DMS79 treated with DMSO at 0.1 percent for 48 hours (cell line): ENCODE measurements at regions not wholly inside any gene's neighbourhood (a gene's known extent, or its start where the extent isn't known, plus 50 kb on each side); places are given as distances from the start of the nearest gene placed in this dataset.
"Not testable (repeated sequence)": the region's sequence is repeated elsewhere in the genome, so short reads cannot be mapped to it uniquely, and the experiment has no call there.

ENCODE experiments used
- DNase-seq: peaks from one replicate; lab custom pipeline; 2025; lab: John Stamatoyannopoulos, UW

- no peak for DNase-seq
Observed at GRCh38 chr10:33067917-33068316, 109.9 kb upstream of the ITGB1 start.

GRCh38 chr10:33067481-33067880 lies 109.5 kb upstream of the ITGB1 start:
- no peak for DNase-seq

DNA sequence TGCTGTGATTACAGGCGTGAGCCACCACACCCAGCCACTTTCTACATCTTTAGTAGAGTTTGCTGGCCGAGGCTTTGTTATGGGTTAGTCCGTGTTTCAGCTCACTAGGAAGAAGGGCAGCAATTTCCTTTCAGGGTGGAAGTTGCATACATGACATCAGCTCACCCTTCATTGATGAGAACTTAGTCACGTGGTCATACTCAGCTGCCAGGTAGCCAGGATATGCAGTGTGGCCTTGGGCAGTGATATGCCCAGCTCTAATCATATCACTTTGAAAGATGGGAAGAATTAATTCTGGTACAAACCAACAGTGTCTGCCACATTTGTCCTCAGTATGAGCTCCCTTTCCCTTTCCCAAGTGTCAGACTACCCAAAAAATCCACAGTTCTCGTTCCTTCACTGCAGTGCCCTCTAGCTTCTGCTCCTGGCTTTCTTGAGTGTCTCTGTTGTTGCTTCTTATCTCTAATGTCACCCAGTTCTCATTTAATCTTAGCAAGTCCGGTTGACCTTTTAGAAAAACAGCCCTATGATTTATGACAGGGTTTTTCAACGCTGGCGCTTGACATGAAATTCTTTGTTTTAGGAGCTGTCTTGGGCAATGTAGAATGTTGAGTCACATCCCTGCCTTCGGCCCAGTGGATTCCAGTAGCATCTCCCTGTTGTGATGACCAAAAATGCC lies 108.7 kb upstream of the ITGB1 start:
- no peak for DNase-seq

DNA sequence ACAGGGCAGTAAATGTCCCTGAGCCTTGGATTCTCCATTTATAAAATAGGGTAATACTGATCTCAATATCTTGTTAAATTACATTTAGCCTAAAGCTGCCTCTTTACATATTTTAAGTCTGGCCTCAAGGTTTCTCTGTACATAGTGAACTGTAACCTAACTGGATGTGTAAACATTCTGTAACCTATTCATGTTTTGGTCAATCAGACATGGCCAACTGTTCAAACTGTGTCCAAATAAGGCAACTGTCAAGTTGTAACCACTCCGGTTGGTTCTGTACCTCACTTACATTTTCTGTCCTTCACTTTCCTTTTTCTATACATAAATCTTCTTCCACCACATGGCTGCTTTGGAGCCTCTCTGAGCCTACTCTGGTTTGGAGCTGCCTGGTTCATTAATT lies 107.1 kb upstream of the ITGB1 start:
- no peak for DNase-seq

DNA sequence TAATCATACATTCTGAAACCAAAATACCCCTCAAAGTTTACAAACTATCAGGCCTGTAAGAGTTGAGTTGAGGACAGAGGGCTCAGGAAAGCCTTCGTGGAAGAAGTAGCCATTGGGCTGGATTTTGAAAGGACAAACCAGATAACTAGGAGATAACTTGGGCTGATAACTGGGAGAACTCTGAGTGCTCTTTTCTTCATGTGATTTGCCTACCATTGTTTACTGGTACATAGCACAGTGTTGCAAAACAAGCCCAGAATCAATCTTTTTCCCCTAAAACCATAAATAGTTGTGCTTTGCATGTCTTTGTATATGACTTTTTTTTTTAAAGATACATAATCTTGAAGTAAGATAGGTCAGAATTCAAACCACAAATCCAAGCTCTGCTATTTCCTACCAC lies 106.7 kb upstream of the ITGB1 start:
- DNase-seq: no peak

GRCh38 chr10:33057620-33058019 lies 99.6 kb upstream of the ITGB1 start:
- no peak for DNase-seq

- no peak for DNase-seq
Observed at GRCh38 chr10:33056828-33057596, 99.0 kb upstream of the ITGB1 start.

DNA sequence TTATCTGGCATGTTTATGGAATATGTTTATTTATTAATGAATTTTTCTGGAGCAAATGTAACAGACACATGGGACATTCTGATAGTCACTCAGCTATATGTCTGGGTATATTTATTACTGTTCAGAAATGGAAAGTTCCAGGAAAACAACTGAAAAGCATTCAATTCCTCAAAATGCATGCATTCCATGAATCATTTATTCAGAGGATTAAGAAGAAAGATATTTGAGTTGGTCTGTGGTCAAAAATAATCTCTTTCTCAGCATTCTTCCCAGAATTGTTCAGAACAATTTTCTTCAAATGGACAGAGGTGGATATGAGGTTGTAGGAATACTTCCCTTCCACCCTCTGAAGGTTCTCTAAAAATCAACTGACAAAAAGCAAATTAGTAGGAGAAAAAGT lies 97.6 kb upstream of the ITGB1 start:
- DNase-seq: no peak

DNA sequence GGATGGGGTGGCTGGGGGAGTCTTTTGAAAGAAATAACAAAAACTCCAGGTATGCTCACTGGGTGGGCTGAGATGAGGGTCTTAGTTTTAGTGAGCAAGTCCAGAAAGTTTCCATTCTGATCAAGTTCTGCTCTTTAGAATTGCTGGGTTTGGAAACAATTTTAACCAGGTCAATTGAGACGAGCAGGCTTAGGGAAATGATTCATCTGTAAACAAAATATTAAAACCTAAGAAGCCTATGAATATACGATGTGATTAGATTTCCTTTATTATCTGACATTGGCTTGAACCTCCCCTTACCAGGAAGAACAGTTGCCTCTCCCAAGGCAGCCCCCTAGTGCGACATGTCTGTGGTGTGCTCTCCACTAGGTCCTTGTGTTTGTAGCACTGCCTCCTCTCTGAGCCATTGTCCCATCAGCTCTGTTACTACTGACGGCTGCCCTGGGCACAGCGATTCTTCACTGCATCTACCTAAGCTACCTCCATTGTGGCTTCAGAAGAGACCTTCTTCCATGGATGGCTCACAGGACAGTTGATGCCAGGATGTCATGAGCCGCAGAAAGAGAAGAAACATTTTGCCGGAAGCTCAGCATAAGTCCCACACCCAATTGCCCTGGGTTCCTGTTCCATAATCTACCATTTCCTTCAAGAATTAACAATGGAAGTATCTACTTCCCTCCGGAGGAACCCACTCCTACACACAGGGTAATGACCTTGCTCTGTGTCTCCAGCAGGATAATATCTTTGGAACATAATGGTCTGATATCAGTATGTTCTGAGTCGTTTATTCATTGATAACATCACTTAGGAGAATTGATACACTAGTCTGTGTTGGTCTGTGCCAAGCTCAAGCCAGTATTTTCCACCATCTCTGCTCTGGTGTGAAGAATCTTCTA lies 95.1 kb upstream of the ITGB1 start:
- DNase-seq: no peak

GRCh38 chr10:33052263-33052875 lies 94.3 kb upstream of the ITGB1 start:
- DNase-seq: no peak

DNA sequence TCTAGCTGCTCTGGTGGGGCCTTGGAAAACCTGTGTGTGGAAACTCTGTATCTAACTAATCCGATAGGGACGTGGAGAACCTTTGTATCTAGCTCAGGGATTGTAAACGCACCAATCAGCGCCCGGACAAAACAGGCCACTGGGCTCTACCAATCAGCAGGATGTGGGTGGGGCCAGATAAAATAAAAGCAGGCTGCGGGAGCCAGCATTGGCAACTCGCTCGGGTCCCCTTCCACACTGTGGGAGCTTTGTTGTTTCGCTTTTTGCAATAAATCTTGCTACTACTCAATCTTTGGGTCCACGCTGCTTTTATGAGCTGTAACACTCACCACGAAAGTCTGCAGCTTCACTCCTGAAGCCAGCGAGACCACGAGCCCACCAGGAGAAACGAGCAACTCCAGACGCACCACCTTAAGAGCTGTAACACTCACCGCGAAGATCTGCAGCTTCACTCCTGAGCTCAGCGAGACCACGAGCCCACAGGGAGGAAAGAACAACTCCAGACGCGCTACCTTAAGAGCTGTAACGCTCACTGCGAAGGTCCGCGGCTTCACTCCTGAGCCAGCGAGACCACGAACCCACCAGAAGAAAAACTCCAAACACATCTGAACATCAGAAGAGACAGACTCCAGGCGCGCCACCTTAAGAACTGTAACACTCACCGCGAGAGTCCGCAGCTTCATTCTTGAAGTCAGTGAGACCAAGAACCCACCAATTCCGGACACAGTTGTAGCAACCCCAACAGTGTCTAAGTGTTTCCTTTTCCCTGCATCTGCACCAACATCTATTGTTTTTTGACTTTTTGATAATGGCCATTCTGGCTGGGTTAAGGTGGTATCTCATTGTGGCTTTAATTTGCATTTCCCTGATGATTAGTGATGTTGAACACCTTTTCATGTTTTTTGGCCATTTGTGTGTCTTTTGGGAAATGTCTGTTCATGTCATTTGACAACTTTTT lies 92.2 kb upstream of the ITGB1 start:
- DNase-seq: not testable (repeated sequence)

GRCh38 chr10:33048223-33048622 lies 90.2 kb upstream of the ITGB1 start:
- DNase-seq: no peak

GRCh38 chr10:33047655-33048054 lies 89.6 kb upstream of the ITGB1 start:
- DNase-seq: no peak

DNA sequence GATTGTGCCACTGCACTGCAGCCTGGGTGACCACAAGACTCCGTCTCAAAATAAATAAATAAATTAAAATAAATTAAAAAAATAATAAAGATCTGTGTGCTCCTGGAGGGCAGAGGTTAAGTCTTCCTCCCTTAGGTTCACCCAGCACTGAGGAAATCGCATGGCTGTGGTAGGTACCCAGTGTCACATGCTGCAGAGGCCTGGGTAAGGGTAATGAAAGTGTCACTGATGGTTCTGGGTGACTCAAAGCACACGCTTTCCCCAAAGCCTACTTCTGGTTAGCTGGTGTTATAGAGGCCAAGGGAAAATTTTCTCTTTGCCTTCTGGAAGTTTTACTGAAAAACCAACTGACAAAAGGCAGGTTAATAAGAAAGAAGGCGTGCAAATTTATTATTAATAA lies 88.8 kb upstream of the ITGB1 start:
- no peak for DNase-seq

DNA sequence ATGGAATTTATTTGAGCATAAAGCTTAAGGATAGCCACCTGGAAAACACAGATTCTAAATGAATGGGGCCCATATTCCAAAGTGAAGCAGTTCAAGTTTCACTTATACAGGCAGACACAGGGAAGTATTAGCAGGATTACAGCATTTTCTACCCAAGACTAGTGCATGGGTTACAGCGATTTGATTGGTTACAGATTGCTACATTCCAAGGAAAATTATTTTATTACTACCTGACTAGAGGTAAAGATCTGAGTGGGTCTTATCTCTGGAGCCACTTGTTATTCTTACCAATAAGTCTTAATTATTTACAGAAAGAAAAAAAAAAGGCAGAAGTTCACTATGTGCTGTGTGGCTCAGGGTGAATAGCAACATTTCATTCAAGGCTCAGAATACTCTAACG lies 87.4 kb upstream of the ITGB1 start:
- DNase-seq: no peak

DNA sequence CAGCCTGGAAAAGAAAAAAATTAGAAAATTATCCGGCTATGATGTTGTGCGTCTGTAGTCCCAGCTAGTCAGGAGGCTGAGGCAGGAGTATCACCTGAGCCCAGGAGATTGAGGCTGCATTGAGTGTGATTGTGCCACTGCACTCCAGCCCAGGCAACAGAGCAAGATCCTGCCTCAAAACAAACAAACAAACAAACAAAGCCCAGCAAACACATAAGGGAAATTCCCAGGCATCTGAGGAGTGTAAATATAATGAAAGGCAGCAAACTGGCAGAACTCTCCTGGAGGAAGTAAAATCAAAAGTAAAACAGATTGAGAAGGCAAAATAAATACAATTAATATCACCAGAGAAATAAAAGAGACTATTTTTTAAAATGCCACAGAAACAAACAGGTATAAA lies 84.5 kb upstream of the ITGB1 start:
- DNase-seq: no peak

DNA sequence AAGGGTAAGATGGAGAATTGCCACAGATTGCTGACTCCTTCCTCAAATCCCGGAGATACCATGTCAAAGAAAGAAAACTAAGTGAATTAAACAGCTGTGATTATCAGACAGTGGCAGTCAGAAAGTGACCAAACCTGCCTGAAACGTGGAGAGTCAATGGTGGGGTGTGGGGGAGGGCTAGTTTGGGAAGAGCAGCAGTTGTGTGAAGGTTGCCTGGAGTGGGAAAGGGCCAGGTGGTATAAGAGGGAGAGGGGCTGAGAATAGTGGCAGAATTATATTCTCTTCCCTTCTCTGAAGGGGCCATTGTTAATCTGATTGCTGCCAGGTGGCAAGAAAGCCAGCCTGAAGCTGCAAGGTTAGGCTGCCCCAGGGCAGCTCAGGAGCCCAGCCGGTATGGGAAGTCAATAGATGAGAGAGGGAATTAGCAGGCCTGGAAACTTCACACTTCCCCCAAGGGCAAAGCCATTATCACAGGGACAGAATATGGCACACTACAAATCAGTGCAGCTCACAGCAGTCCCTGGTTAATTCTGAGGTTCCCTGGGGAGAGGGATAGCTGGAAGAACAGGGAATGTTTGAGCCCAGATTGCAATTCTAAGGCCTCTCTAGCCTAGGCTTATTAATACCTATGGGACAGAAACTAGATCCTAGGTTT lies 83.9 kb upstream of the ITGB1 start:
- DNase-seq: no peak

DNA sequence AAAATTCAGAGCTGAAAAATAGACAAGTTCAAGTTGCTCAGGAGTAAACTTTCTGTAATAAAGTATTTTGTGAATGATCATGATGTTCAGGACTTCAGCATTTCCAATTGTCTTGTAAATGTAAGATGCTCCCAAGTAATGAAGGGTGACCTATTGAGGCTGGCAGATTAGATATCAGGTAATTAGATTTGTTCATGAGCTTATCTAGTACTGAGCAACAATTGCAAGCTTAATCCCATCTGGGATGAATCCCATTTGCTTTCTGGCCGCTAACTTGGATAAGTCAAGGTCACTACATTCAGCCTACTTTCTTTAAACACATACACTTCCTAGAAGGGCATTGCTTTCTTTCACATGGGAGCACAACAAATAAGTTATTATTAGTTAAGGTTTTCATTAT lies 82.4 kb upstream of the ITGB1 start:
- DNase-seq: no peak

DNA sequence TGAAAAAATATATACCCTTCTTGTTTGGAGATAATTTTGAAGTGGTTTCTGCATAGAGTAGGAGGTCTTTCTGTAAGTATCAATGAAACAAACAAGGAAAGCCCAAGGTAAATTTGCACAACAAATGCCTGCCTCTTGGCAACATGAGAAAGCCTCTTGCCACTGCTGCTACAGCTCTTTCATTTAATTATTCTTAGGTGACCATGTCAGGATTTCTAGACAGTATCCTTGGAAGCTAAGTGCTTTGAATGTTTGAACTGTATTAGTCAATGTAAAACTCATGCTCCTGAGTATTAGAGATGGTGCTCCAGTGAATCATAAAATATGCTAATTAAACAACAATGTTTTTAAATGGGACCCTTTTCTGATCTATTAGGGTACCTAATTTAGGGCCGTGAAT lies 81.2 kb upstream of the ITGB1 start:
- DNase-seq: no peak

DNA sequence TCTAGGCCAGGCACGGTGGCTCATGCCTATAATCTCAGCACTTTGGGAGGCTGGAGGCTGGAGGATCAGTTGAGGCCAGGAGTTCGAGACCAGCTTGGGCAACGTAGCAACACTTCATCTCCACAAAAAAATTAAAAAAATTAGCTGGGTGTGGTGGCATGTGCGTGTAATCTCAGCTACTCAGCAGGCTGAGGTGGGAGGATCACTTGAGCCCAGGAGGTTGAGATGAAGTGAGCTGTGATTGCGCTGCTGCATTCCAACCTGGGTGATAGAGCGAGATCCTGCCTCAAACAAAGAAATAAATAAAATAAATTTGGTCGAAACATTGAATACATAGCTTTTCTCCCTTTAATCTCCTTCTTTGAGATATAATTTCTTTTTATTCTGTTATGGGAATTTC lies 80.6 kb upstream of the ITGB1 start:
- no peak for DNase-seq

- DNase-seq: no peak
Observed at GRCh38 chr10:33037726-33038125, 79.7 kb upstream of the ITGB1 start.
